CD4-positive, alpha-beta T cell treated with Interleukin-4 for 4 hours (primary cell): ENCODE measurements at regions not wholly inside any gene's neighbourhood (a gene's known extent, or its start where the extent isn't known, plus 50 kb on each side); places are given as distances from the start of the nearest gene placed in this dataset.
"Not testable (repeated sequence)": the region's sequence is repeated elsewhere in the genome, so short reads cannot be mapped to it uniquely, and the experiment has no call there.

Experiments used
- DNase-seq: peaks from one replicate; pipeline ENCODE4 v3.0.0-alpha.2; 2020

GRCh38 chr11:134840165-134840564 lies 428.1 kb upstream of the B3GAT1 start:
- DNase-seq = not testable (repeated sequence)

- no peak for DNase-seq
Observed at GRCh38 chr11:134838708-134839107, 426.7 kb upstream of the B3GAT1 start.

- no peak for DNase-seq
Observed at GRCh38 chr11:134837887-134838232, 425.8 kb upstream of the B3GAT1 start.

- DNase-seq = no peak
Observed at GRCh38 chr11:134837166-134837886, 425.3 kb upstream of the B3GAT1 start.

- DNase-seq = no peak
Observed at GRCh38 chr11:134836561-134836960, 424.5 kb upstream of the B3GAT1 start.

GRCh38 chr11:134835561-134835960 lies 423.5 kb upstream of the B3GAT1 start:
- no peak for DNase-seq

- no peak for DNase-seq
Observed at GRCh38 chr11:134830312-134830711, 418.3 kb upstream of the B3GAT1 start.

GRCh38 chr11:134823970-134824369 lies 411.9 kb upstream of the B3GAT1 start:
- no peak for DNase-seq

GRCh38 chr11:134822897-134823296 lies 410.9 kb upstream of the B3GAT1 start:
- DNase-seq = no peak

GRCh38 chr11:134821422-134821821 lies 409.4 kb upstream of the B3GAT1 start:
- DNase-seq = no peak

- no peak for DNase-seq
Observed at GRCh38 chr11:134819041-134819440, 407.0 kb upstream of the B3GAT1 start.

- no peak for DNase-seq
Observed at GRCh38 chr11:134818516-134818915, 406.5 kb upstream of the B3GAT1 start.

GRCh38 chr11:134815404-134815803 lies 403.4 kb upstream of the B3GAT1 start:
- no peak for DNase-seq

- no peak for DNase-seq
Observed at GRCh38 chr11:134807997-134808396, 396.0 kb upstream of the B3GAT1 start.

- DNase-seq = no peak
Observed at GRCh38 chr11:134802598-134802997, 390.6 kb upstream of the B3GAT1 start.

GRCh38 chr11:134802116-134802515 lies 390.1 kb upstream of the B3GAT1 start:
- no peak for DNase-seq

- no peak for DNase-seq
Observed at GRCh38 chr11:134801570-134801969, 389.5 kb upstream of the B3GAT1 start.

- no peak for DNase-seq
Observed at GRCh38 chr11:134800826-134801225, 388.8 kb upstream of the B3GAT1 start.

- DNase-seq = no peak
Observed at GRCh38 chr11:134800130-134800529, 388.1 kb upstream of the B3GAT1 start.

- DNase-seq = no peak
Observed at GRCh38 chr11:134799386-134799785, 387.3 kb upstream of the B3GAT1 start.

- no peak for DNase-seq
Observed at GRCh38 chr11:134797411-134798089, 385.5 kb upstream of the B3GAT1 start.

GRCh38 chr11:134795017-134795416 lies 383.0 kb upstream of the B3GAT1 start:
- no peak for DNase-seq

GRCh38 chr11:134794192-134794591 lies 382.1 kb upstream of the B3GAT1 start:
- no peak for DNase-seq

GRCh38 chr11:134792677-134793076 lies 380.6 kb upstream of the B3GAT1 start:
- DNase-seq = no peak

GRCh38 chr11:134792044-134792443 lies 380.0 kb upstream of the B3GAT1 start:
- DNase-seq = no peak
